HPDE6-E6E7 (cell line): ENCODE measurements at regions not wholly inside any gene's neighbourhood (a gene's known extent, or its start where the extent isn't known, plus 50 kb on each side); places are given as distances from the start of the nearest gene placed in this dataset.
"Not testable (repeated sequence)": the region's sequence is repeated elsewhere in the genome, so short reads cannot be mapped to it uniquely, and the experiment has no call there.

Experiments
- DNase-seq: peaks from one replicate; pipeline ENCODE4 v3.0.0; 2011; ENCODE audit warnings: missing footprints; ENCODE audit errors: extremely low spot score

GRCh38 chr2:101645886-101646285, 51.6 kb upstream of the MAP4K4 start:
- not testable (repeated sequence) for DNase-seq

- DNase-seq: no peak
Measured at GRCh38 chr2:101644842-101645383, 52.6 kb upstream of the MAP4K4 start.

- no peak for DNase-seq
Measured at GRCh38 chr2:101643004-101643524, 54.4 kb upstream of the MAP4K4 start.

GRCh38 chr2:101638817-101639605, 58.5 kb upstream of the MAP4K4 start:
- no peak for DNase-seq

- DNase-seq: no peak
Measured at GRCh38 chr2:101638181-101638711, 59.3 kb upstream of the MAP4K4 start.

- DNase-seq: peak; percentile 94
Measured at GRCh38 chr2:101630224-101630949, 67.1 kb upstream of the MAP4K4 start.

GRCh38 chr2:101628030-101628392, 69.5 kb upstream of the MAP4K4 start:
- DNase-seq: no peak

GRCh38 chr2:101627285-101628029, 70.0 kb upstream of the MAP4K4 start:
- DNase-seq: no peak

GRCh38 chr2:101625814-101626213, 71.7 kb upstream of the MAP4K4 start:
- DNase-seq: not testable (repeated sequence)

- no peak for DNase-seq
Measured at GRCh38 chr2:101625387-101625786, 72.1 kb upstream of the MAP4K4 start.

GRCh38 chr2:101624706-101625332, 72.7 kb upstream of the MAP4K4 start:
- no peak for DNase-seq

GRCh38 chr2:101623031-101623521, 74.4 kb upstream of the MAP4K4 start:
- no peak for DNase-seq

GRCh38 chr2:101622210-101623030, 75.1 kb upstream of the MAP4K4 start:
- no peak for DNase-seq

- no peak for DNase-seq
Measured at GRCh38 chr2:101619191-101619591, 78.3 kb upstream of the MAP4K4 start.

- no peak for DNase-seq
Measured at GRCh38 chr2:101617796-101618195, 79.7 kb upstream of the MAP4K4 start.

- DNase-seq: no peak
Measured at GRCh38 chr2:101617188-101617587, 80.3 kb upstream of the MAP4K4 start.

GRCh38 chr2:101614127-101614759, 83.3 kb upstream of the MAP4K4 start:
- no peak for DNase-seq

GRCh38 chr2:101613056-101613704, 84.3 kb upstream of the MAP4K4 start:
- no peak for DNase-seq

- no peak for DNase-seq
Measured at GRCh38 chr2:101612019-101612418, 85.5 kb upstream of the MAP4K4 start.
